Spleen (tissue), 7 donors: ENCODE measurements at regions not wholly inside any gene's neighbourhood (a gene's known extent, or its start where the extent isn't known, plus 50 kb on each side); places are given as distances from the start of the nearest gene placed in this dataset.

ENCODE experiments used
- POLR2A ChIP-seq, 3 donors: fragments of 450-650 bp; IDR thresholded peaks; one replicate each; pipeline ENCODE4 v1.5.1; 2017; ENCODE audit warnings: antibody characterized with exemption in 3 of 3, mild to moderate bottlenecking in 1 of 3
- TF ChIP-seq, protein P1 (sequence below), 11 experiments: fragments of 200-600 bp in 7 of 11; fragments of 450-650 bp in 4 of 11; sonication (generic) in 4 of 11; IDR thresholded peaks in 8 of 11; conservative IDR thresholded peaks in 3 of 11; 1 replicate in 7 of 11; 2 replicates in 4 of 11; pipeline versions ENCODE4 v1.4.0 to v1.8.0; 2016 to 2021; ENCODE audit warnings: antibody characterized with exemption in 11 of 11, inconsistent platforms in 4 of 11, mild to moderate bottlenecking in 1 of 11
- donor health status: DM: no; HTN: no; CAD: no; lungs with moderate emphysema.
- donor health status: DM: no; HTN: no; CAD: no.
- donor health status: DM: no; HTN: no; CAD: no.

DNA sequence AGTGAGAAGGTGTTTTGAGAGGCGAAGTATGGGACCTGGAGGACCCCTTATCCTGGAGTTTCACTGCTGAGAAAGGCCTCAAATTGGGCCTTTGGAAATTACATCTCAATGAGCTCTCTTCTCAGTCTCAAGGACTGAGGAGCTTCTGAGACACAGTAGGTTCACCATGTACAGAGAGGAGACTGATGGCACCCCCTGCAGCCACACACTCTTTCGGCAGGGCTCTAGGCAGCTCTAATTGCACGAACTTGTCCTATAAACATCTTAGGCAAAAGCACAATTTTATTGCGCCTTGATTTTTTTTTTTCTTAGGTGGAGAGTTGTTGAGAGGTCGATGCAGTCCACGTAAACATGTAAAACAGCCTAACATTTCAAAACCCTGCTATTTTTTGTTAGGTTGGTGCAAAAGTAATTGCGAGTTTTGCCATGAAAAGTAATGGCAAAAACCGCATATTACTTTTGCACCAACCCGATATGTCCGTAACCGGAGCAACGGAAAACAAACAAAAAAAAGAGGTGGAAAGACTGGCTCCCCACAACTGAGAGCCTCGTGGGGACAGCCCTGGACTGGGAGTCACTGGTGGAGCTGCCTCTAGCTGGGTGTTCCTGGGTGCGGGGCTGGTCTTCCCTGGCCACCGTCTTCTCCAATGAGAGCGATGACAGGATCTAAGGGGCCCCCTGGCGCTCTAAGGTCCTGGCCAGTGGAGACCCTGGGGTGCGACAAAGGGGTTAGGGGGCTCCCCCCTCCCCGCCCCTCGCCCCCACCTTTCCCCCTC, 84.0 kb upstream of the EYA2 start:
- TF ChIP-seq, protein P1, sequence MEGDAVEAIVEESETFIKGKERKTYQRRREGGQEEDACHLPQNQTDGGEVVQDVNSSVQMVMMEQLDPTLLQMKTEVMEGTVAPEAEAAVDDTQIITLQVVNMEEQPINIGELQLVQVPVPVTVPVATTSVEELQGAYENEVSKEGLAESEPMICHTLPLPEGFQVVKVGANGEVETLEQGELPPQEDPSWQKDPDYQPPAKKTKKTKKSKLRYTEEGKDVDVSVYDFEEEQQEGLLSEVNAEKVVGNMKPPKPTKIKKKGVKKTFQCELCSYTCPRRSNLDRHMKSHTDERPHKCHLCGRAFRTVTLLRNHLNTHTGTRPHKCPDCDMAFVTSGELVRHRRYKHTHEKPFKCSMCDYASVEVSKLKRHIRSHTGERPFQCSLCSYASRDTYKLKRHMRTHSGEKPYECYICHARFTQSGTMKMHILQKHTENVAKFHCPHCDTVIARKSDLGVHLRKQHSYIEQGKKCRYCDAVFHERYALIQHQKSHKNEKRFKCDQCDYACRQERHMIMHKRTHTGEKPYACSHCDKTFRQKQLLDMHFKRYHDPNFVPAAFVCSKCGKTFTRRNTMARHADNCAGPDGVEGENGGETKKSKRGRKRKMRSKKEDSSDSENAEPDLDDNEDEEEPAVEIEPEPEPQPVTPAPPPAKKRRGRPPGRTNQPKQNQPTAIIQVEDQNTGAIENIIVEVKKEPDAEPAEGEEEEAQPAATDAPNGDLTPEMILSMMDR (IDR thresholded peaks at IDR 0.05 in 8 of 11, conservative IDR thresholded peaks at IDR 0.05 in 3 of 11), result no peak
- TF ChIP-seq POLR2A (IDR thresholded peaks at IDR 0.05), result no peak
